ENCODE measurements at regions not wholly inside any gene's neighbourhood (a gene's known extent, or its start where the extent isn't known, plus 50 kb on each side); places are given as distances from the start of the nearest gene placed in this dataset.

GRCh38 chr17:77845541-77846225 is 112.8 kb upstream of the TNRC6C start:
- no peak overlapping the region for H3K4me3 ChIP-seq
- CTCF ChIA-PET, result no interaction called here
- H3K36me3 ChIP-seq (ENCODE audit: low read depth), result no peaks in the 10 kb centered on the region
- H2AFZ ChIP-seq, result no peak overlapping the region
- POLR2A ChIA-PET (ENCODE audit: unreplicated experiment), result no interaction called here
- H3K9me3 ChIP-seq (ENCODE audit: insufficient read depth, low read depth), result no peaks in the 10 kb centered on the region
- no peaks in the 10 kb centered on the region for H3K79me2 ChIP-seq (ENCODE audit: low read depth)
- H3K27me3 ChIP-seq (ENCODE audit: insufficient read depth, low read depth), result peaks cover 40% of the 10 kb centered on the region; the same call in 1 of the 2 replicates
- no peak for DNase-seq
- H3K27ac ChIP-seq, result no peak overlapping the region
- no peaks in the 10 kb centered on the region for H4K20me1 ChIP-seq (ENCODE audit: insufficient read depth)
- no peaks in the 10 kb centered on the region for H3F3A ChIP-seq (ENCODE audit: insufficient read depth, low read depth)
- TF ChIP-seq CTCF (conservative IDR thresholded peaks at IDR 0.05), result no peak
- no peak for TF ChIP-seq EZH2 (IDR thresholded peaks at IDR 0.05; ENCODE audit: low read depth)
- no peak overlapping the region for H3K4me2 ChIP-seq
- no peaks in the 10 kb centered on the region for H3K9me2 ChIP-seq (ENCODE audit: insufficient read depth)
- intact Hi-C loops (cut with micrococcal nuclease; ENCODE audit: unreplicated experiment), result no loop called here
- no peaks in the 10 kb centered on the region for H3K4me1 ChIP-seq (replicated peaks; ENCODE audit: insufficient read depth)
- no TSS peak for BruUV-seq (replicated peaks)

DNA sequence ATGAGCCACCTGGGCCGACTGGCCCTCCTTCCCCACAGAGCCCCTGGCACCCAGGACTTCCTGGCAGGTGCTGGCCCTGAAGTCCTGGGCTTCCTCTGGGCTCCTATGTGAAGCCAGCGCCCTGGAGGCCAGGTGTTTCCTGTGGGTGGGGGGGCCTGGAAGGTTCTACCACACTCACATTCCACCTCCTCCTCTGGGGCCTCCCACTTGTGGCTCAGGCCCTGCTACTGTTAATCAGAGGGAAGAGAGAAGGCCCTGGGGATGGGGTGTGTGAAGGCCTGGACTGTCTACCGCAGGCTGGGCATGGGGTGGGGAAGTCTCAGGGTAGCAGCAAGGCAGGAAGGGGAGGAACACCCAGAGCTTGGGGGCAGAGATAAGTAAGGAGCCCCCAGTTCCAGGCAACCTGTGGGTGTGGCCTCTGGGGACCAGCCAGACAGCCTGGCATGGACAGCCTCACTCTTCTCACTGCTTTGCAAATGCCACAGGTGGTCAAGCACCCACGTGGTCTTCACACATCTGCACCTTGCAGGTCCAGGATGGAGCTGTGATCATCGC is 111.9 kb upstream of the TNRC6C start:
- Histone ChIP-seq H3K4me3 (no peak overlapping the region), H4K20me1 (ENCODE audit: insufficient read depth) (no peaks in the 10 kb centered on the region), H3K4me1 (replicated peaks; ENCODE audit: insufficient read depth) (no peaks in the 10 kb centered on the region), H3F3A (ENCODE audit: insufficient read depth, low read depth) (no peaks in the 10 kb centered on the region), H2AFZ (no peak overlapping the region), H3K27ac (no peak overlapping the region), H3K27me3 (ENCODE audit: insufficient read depth, low read depth) (peaks cover 38% of the 10 kb centered on the region; the same call in 1 of the 2 replicates), H3K9me3 (ENCODE audit: insufficient read depth, low read depth) (no peaks in the 10 kb centered on the region), H3K79me2 (ENCODE audit: low read depth) (no peaks in the 10 kb centered on the region), H3K36me3 (ENCODE audit: low read depth) (no peaks in the 10 kb centered on the region), H3K4me2 (no peak overlapping the region), H3K9me2 (ENCODE audit: insufficient read depth) (no peaks in the 10 kb centered on the region)
- no TSS peak for BruUV-seq (replicated peaks)
- no peak for DNase-seq
- ChIA-PET POLR2A (ENCODE audit: unreplicated experiment) (no interaction called here), CTCF (no interaction called here)
- TF ChIP-seq EZH2 (IDR thresholded peaks at IDR 0.05; ENCODE audit: low read depth), result no peak
- intact Hi-C loops (cut with micrococcal nuclease; ENCODE audit: unreplicated experiment), result no loop called here

GRCh38 chr17:77847221-77848085 is 111.0 kb upstream of the TNRC6C start:
- H2AFZ ChIP-seq, result no peak overlapping the region
- H3F3A ChIP-seq (ENCODE audit: insufficient read depth, low read depth), result no peaks in the 10 kb centered on the region
- H3K4me2 ChIP-seq, result no peak overlapping the region
- ChIA-PET POLR2A (ENCODE audit: unreplicated experiment) (no interaction called here), CTCF (no interaction called here)
- DNase-seq, result no peak
- H3K27me3 ChIP-seq (ENCODE audit: insufficient read depth, low read depth), result peaks cover 33% of the 10 kb centered on the region; the same call in 1 of the 2 replicates
- no TSS peak for BruUV-seq (replicated peaks)
- H3K4me1 ChIP-seq (replicated peaks; ENCODE audit: insufficient read depth), result no peaks in the 10 kb centered on the region
- no peak overlapping the region for H3K4me3 ChIP-seq
- intact Hi-C loops (cut with micrococcal nuclease; ENCODE audit: unreplicated experiment), result no loop called here
- no peaks in the 10 kb centered on the region for H3K9me3 ChIP-seq (ENCODE audit: insufficient read depth, low read depth)
- TF ChIP-seq CTCF (conservative IDR thresholded peaks at IDR 0.05) (no peak), EZH2 (IDR thresholded peaks at IDR 0.05; ENCODE audit: low read depth) (no peak)
- H4K20me1 ChIP-seq (ENCODE audit: insufficient read depth), result no peaks in the 10 kb centered on the region
- H3K9me2 ChIP-seq (ENCODE audit: insufficient read depth), result no peaks in the 10 kb centered on the region
- no peaks in the 10 kb centered on the region for H3K79me2 ChIP-seq (ENCODE audit: low read depth)
- H3K36me3 ChIP-seq (ENCODE audit: low read depth), result no peaks in the 10 kb centered on the region
- no peak overlapping the region for H3K27ac ChIP-seq
